ENCODE measurements at regions not wholly inside any gene's neighbourhood (a gene's known extent, or its start where the extent isn't known, plus 50 kb on each side); places are given as distances from the start of the nearest gene placed in this dataset.

- Histone ChIP-seq H3K4me1 (ENCODE audit: control insufficient read depth, insufficient read depth, low read length) (no peaks in the 10 kb centered on the region), H3K9me3 (ENCODE audit: control insufficient read depth, low read length) (no peaks in the 10 kb centered on the region), H3K36me3 (ENCODE audit: control insufficient read depth, insufficient read depth, low read length) (no peaks in the 10 kb centered on the region), H3K4me3 (ENCODE audit: low read length) (no peak overlapping the region), H3K27ac (ENCODE audit: low read depth, low read length) (no peak overlapping the region), H3K9ac (ENCODE audit: extremely low read depth, low read length, poor library complexity, severe bottlenecking) (no peak overlapping the region), H3K27me3 (ENCODE audit: control insufficient read depth, insufficient read depth, low read length, poor library complexity, severe bottlenecking) (no peaks in the 10 kb centered on the region)
- no peak overlapping the region for H3K4me3 Mint-ChIP-seq
- no peak for DNase-seq
- H3K27ac Mint-ChIP-seq, result no peak overlapping the region
- no peak for TF ChIP-seq CTCF (conservative IDR thresholded peaks at IDR 0.05)
- no peaks in the 10 kb centered on the region for H3K4me1 Mint-ChIP-seq
- 76 to 88% methylated on average over 6 of the region's 6 CpGs for WGBS, 2 experiments (ENCODE audit: insufficient coverage in 1 of 2, insufficient read length in 1 of 2)
- no peaks in the 10 kb centered on the region for H3K27me3 Mint-ChIP-seq (ENCODE audit: insufficient read depth)
- no peaks in the 10 kb centered on the region for H3K36me3 Mint-ChIP-seq (ENCODE audit: low read depth)
- H3K9me3 Mint-ChIP-seq, result no peaks in the 10 kb centered on the region
Measured at GRCh38 chr3:35932995-35933394, 293.7 kb downstream of the ARPP21 start.

GRCh38 chr3:35936571-35936970 lies 297.2 kb downstream of the ARPP21 start:
- Histone ChIP-seq H3K4me1 (ENCODE audit: control insufficient read depth, insufficient read depth, low read length) (no peaks in the 10 kb centered on the region), H3K9me3 (ENCODE audit: control insufficient read depth, low read length) (no peaks in the 10 kb centered on the region), H3K27ac (ENCODE audit: low read depth, low read length) (no peak overlapping the region), H3K4me3 (ENCODE audit: low read length) (no peak overlapping the region), H3K9ac (ENCODE audit: extremely low read depth, low read length, poor library complexity, severe bottlenecking) (no peak overlapping the region), H3K36me3 (ENCODE audit: control insufficient read depth, insufficient read depth, low read length) (no peaks in the 10 kb centered on the region), H3K27me3 (ENCODE audit: control insufficient read depth, insufficient read depth, low read length, poor library complexity, severe bottlenecking) (no peaks in the 10 kb centered on the region)
- no peak for DNase-seq
- Mint-ChIP-seq H3K4me1 (no peaks in the 10 kb centered on the region), H3K9me3 (no peaks in the 10 kb centered on the region), H3K4me3 (no peak overlapping the region), H3K27me3 (ENCODE audit: insufficient read depth) (no peaks in the 10 kb centered on the region), H3K27ac (no peak overlapping the region), H3K36me3 (ENCODE audit: low read depth) (no peaks in the 10 kb centered on the region)
- TF ChIP-seq CTCF (conservative IDR thresholded peaks at IDR 0.05), result no peak

- H3K36me3 ChIP-seq (ENCODE audit: control insufficient read depth, insufficient read depth, low read length), result no peaks in the 10 kb centered on the region
- H3K4me1 ChIP-seq (ENCODE audit: control insufficient read depth, insufficient read depth, low read length), result no peaks in the 10 kb centered on the region
- H3K9me3 Mint-ChIP-seq, result no peaks in the 10 kb centered on the region
- no peaks in the 10 kb centered on the region for H3K27me3 ChIP-seq (ENCODE audit: control insufficient read depth, insufficient read depth, low read length, poor library complexity, severe bottlenecking)
- no peak overlapping the region for H3K9ac ChIP-seq (ENCODE audit: extremely low read depth, low read length, poor library complexity, severe bottlenecking)
- DNase-seq, result no peak
- no peak overlapping the region for H3K4me3 Mint-ChIP-seq
- no peak overlapping the region for H3K4me3 ChIP-seq (ENCODE audit: low read length)
- TF ChIP-seq CTCF (conservative IDR thresholded peaks at IDR 0.05), result no peak
- no peaks in the 10 kb centered on the region for H3K9me3 ChIP-seq (ENCODE audit: control insufficient read depth, low read length)
- H3K27ac Mint-ChIP-seq, result no peak overlapping the region
- no peaks in the 10 kb centered on the region for H3K27me3 Mint-ChIP-seq (ENCODE audit: insufficient read depth)
- no peaks in the 10 kb centered on the region for H3K36me3 Mint-ChIP-seq (ENCODE audit: low read depth)
- no peaks in the 10 kb centered on the region for H3K4me1 Mint-ChIP-seq
- 86 to 87% methylated on average over 1 to 2 of the region's 2 CpGs for WGBS, 2 experiments (ENCODE audit: insufficient coverage in 1 of 2, insufficient read length in 1 of 2)
- no peak overlapping the region for H3K27ac ChIP-seq (ENCODE audit: low read depth, low read length)
Measured at GRCh38 chr3:35944926-35945710, 305.8 kb downstream of the ARPP21 start.
